GM12878 (cell line): ENCODE measurements at regions not wholly inside any gene's neighbourhood (a gene's known extent, or its start where the extent isn't known, plus 50 kb on each side); places are given as distances from the start of the nearest gene placed in this dataset.

Experiments
- ATAC-seq: fragments of 200-7000 bp; cut with Tn5 transposase; 3 replicates; pipeline ENCODE4 v1.9.1; 2020; ENCODE audit warnings: mild to moderate bottlenecking, moderate library complexity
- BruUV-seq: library from RNA; stranded (reverse); fragments of 400-500 nt; replicated peaks from 2 replicates; lab custom pipeline; 2021; lab: Mats Ljungman, UMichigan
- CTCF ChIA-PET: fragments of 300-600 bp; sonication (Branson Sonifier 250); formaldehyde crosslinking; extraction: SDS; loops from one replicate; lab custom pipeline; 2021; ENCODE audit warnings: inconsistent platforms; lab: Yijun Ruan, JAX
- POLR2A ChIA-PET: fragments of 350-600 bp; formaldehyde crosslinking; extraction: SDS; loops from one replicate; lab custom pipeline; 2021; ENCODE audit warnings: inconsistent platforms; lab: Charles Lee
- RAD21 ChIA-PET: fragments of 300-600 bp; sonication (Branson Sonifier 250); formaldehyde crosslinking; loops from one replicate; lab custom pipeline; 2023; ENCODE audit warnings: antibody characterized with exemption; ENCODE audit not compliant: unreplicated experiment; lab: Charles Lee
- SMC1A ChIA-PET: fragments of 300-600 bp; sonication (Branson Sonifier 250); formaldehyde crosslinking; loops from one replicate; lab custom pipeline; 2023; ENCODE audit not compliant: unreplicated experiment, uncharacterized antibody; lab: Charles Lee
- DNase-seq: peaks from one replicate; pipeline ENCODE4 v3.0.0-alpha.2; 2011; ENCODE audit warnings: low read depth, low spot score
- FAIRE-seq: peaks from 3 replicates; lab custom pipeline; 2011; peaks lifted over from hg19 to GRCh38; lab: Jason Lieb, UNC
- H2AFZ ChIP-seq: 2 replicates; pipeline ENCODE4 v1.6.0; 2011; ENCODE audit warnings: low read depth, low read length, control low read depth; ENCODE audit not compliant: control insufficient read depth
- H3K27ac ChIP-seq: 2 replicates; pipeline ENCODE4 v1.5.1; 2011; ENCODE audit warnings: control low read depth; ENCODE audit not compliant: control insufficient read depth, insufficient read depth
- H3K27me3 ChIP-seq, 2 experiments: replicated peaks in 1 of 2; 2 replicates each; pipeline versions ENCODE4 v1.6.0 to v1.6.1; 2011; ENCODE audit warnings: low read length in 1 of 2; ENCODE audit not compliant: control insufficient read depth in 2 of 2, insufficient read depth in 2 of 2
- H3K36me3 ChIP-seq, 2 experiments: 2 replicates each; pipeline ENCODE4 v1.5.1; 2011; ENCODE audit warnings: low read length in 1 of 2; ENCODE audit not compliant: control insufficient read depth in 2 of 2, insufficient read depth in 2 of 2
- H3K4me1 ChIP-seq: 2 replicates; pipeline ENCODE4 v1.6.1; 2011; ENCODE audit warnings: mild to moderate bottlenecking, low read length, moderate library complexity, mixed read lengths; ENCODE audit not compliant: control insufficient read depth, insufficient read depth
- H3K4me2 ChIP-seq: 2 replicates; pipeline ENCODE4 v1.6.0; 2011; ENCODE audit warnings: control low read depth; ENCODE audit not compliant: control insufficient read depth, insufficient read depth
- H3K4me3 ChIP-seq: fragments of 200-600 bp; sonication (generic); 2 replicates; pipeline ENCODE4 v1.5.1; 2016
- H3K79me2 ChIP-seq: 2 replicates; pipeline ENCODE4 v1.6.0; 2011; ENCODE audit warnings: low read length; ENCODE audit not compliant: control insufficient read depth, insufficient read depth
- H3K9ac ChIP-seq: 2 replicates; pipeline ENCODE4 v1.8.0; 2011; ENCODE audit warnings: low read length, control low read depth, mixed read lengths; ENCODE audit not compliant: control insufficient read depth, insufficient read depth
- H3K9me3 ChIP-seq: replicated peaks from 3 replicates; pipeline ENCODE4 v1.5.1; 2011; ENCODE audit warnings: mild to moderate bottlenecking, low read length; ENCODE audit not compliant: control insufficient read depth, insufficient read depth
- H4K20me1 ChIP-seq: 2 replicates; pipeline ENCODE4 v1.6.0; 2011; ENCODE audit not compliant: control insufficient read depth, insufficient read depth
- BCL11A ChIP-seq: IDR thresholded peaks from 2 replicates; pipeline ENCODE4 v1.6.1; 2011; ENCODE audit warnings: low read depth, low read length
- BHLHE40 ChIP-seq, 2 experiments: fragments of 450-650 bp in 1 of 2; IDR thresholded peaks; 2 replicates each; pipeline ENCODE4 v1.6.1; 2011 to 2017; ENCODE audit warnings: low read depth in 2 of 2, borderline replicate concordance in 1 of 2, improper control_type of control experiment in 1 of 2, low read length in 1 of 2, mild to moderate bottlenecking in 1 of 2
- CBX5 ChIP-seq: sonication (generic); IDR thresholded peaks from 2 replicates; pipeline ENCODE4 v1.6.1; 2016; ENCODE audit warnings: low read depth, moderate library complexity, mild to moderate bottlenecking, inconsistent platforms
- ESRRA ChIP-seq: IDR thresholded peaks from 2 replicates; pipeline ENCODE4 v1.6.1; 2012; ENCODE audit warnings: mild to moderate bottlenecking, low read length, improper control_type of control experiment
- KDM1A ChIP-seq: fragments of 200-600 bp; sonication (generic); IDR thresholded peaks from 2 replicates; pipeline ENCODE4 v1.6.1; 2016; ENCODE audit warnings: borderline replicate concordance
- PAX8 ChIP-seq: fragments of 450-650 bp; IDR thresholded peaks from 2 replicates; pipeline ENCODE4 v1.6.1; 2017; ENCODE audit warnings: mild to moderate bottlenecking, moderate library complexity
- PML ChIP-seq: IDR thresholded peaks from 2 replicates; pipeline ENCODE4 v1.6.1; 2012; ENCODE audit warnings: low read length, inconsistent platforms
- POLR2AphosphoS5 ChIP-seq: IDR thresholded peaks from 2 replicates; pipeline ENCODE4 v1.6.1; 2011; ENCODE audit warnings: mild to moderate bottlenecking, low read length, inconsistent platforms
- ZZZ3 ChIP-seq: IDR thresholded peaks from 2 replicates; pipeline ENCODE4 v1.6.1; 2011; ENCODE audit warnings: low read depth; ENCODE audit not compliant: control insufficient read depth, insufficient read length
- WGBS: methylation state at CpG from one replicate; pipeline ENCODE4 v1.1.6; 2016; ENCODE audit warnings: low lambda C conversion rate; ENCODE audit not compliant: insufficient replicate concordance, insufficient coverage; ENCODE audit errors: missing lambda C conversion rate; 5-methylcytosine and 5-hydroxymethylcytosine counted together
- in situ Hi-C: fragments of 300-500 bp; cut with MboI; formaldehyde crosslinking; loops from 9 replicates; pipeline ENCODE4 v1.14.3; 2018; ENCODE audit warnings: mixed read lengths
- intact Hi-C: fragments of 100-400 bp; cut with micrococcal nuclease; formaldehyde crosslinking; loops from one replicate; pipeline ENCODE4 v1.14.2; 2022; ENCODE audit not compliant: unreplicated experiment
- TF ChIP-seq, protein P1 (sequence below), 3 experiments: IDR thresholded peaks in 2 of 3; conservative IDR thresholded peaks in 1 of 3; 2 replicates each; pipeline ENCODE4 v1.5.1; 2011; ENCODE audit warnings: low read depth in 3 of 3, low read length in 3 of 3, mild to moderate bottlenecking in 3 of 3, control low read depth in 2 of 3, moderate library complexity in 2 of 3, inconsistent platforms in 1 of 3, mixed read lengths in 1 of 3; ENCODE audit not compliant: control insufficient read depth in 2 of 3, insufficient read depth in 1 of 3; ENCODE audit errors: extremely low read depth in 1 of 3
- TF ChIP-seq, protein P2 (sequence below): fragments of 450-650 bp; IDR thresholded peaks from 2 replicates; pipeline ENCODE4 v1.6.1; 2017; ENCODE audit warnings: mild to moderate bottlenecking, low read depth, inconsistent platforms; ENCODE audit not compliant: poor library complexity, severe bottlenecking
- TF ChIP-seq, protein P3 (sequence below): fragments of 150-350 bp; IDR thresholded peaks from 2 replicates; pipeline ENCODE4 v1.6.1; 2014; ENCODE audit warnings: mild to moderate bottlenecking, low read depth, low read length
- TF ChIP-seq, protein P4 (sequence below): fragments of 450-650 bp; formaldehyde crosslinking; IDR thresholded peaks from 2 replicates; pipeline ENCODE4 v1.4.0; 2022; ENCODE audit warnings: mild to moderate bottlenecking, moderate library complexity

DNA sequence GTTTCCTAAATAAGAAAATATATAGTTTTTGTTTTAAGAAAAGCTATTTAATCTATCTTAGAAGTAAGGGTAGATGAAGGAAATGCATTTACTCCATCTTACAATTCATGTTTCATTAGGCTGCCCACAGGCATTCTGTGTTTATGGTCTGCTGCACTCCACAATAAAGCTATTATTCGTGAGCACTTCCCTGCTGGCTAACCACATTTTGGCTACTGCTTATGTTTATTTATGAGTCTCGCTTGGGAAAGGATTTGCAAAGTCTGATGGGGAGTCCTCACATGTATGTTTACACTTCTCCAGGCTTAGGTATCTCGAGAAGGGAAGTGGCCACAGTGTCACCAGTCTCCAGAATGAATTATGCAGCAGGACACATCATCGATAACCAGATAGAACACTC lies 260.8 kb upstream of the VCX start:
- no peak for FAIRE-seq
- DNase-seq = no peak
- no peak overlapping the region for H3K4me2 ChIP-seq
- ChIA-PET POLR2A (no interaction called here), SMC1A (interaction anchor here (1.2 kb wide), 1 partner anchor 124 kb away, joined by 4 read pairs; no protein-coding TSS in a partner anchor), CTCF (no interaction called here), RAD21 (no interaction called here)
- 7% methylated on average over 4 of the region's 4 CpGs for WGBS
- no peaks in the 10 kb centered on the region for H4K20me1 ChIP-seq
- no peak overlapping the region for H2AFZ ChIP-seq
- H3K4me3 ChIP-seq = no peak overlapping the region
- H3K9ac ChIP-seq = no peak overlapping the region
- no peaks in the 10 kb centered on the region for H3K79me2 ChIP-seq
- ATAC-seq = no peak
- no peaks in the 10 kb centered on the region for H3K27me3 ChIP-seq
- intact Hi-C loops (no loop called here), in situ Hi-C loops (no loop called here)
- H3K4me1 ChIP-seq = no peaks in the 10 kb centered on the region
- no peak overlapping the region for H3K27ac ChIP-seq
- BruUV-seq = no TSS peak
- no peaks in the 10 kb centered on the region for H3K9me3 ChIP-seq
- H3K36me3 ChIP-seq = no peaks in the 10 kb centered on the region
- TF ChIP-seq, protein P1, sequence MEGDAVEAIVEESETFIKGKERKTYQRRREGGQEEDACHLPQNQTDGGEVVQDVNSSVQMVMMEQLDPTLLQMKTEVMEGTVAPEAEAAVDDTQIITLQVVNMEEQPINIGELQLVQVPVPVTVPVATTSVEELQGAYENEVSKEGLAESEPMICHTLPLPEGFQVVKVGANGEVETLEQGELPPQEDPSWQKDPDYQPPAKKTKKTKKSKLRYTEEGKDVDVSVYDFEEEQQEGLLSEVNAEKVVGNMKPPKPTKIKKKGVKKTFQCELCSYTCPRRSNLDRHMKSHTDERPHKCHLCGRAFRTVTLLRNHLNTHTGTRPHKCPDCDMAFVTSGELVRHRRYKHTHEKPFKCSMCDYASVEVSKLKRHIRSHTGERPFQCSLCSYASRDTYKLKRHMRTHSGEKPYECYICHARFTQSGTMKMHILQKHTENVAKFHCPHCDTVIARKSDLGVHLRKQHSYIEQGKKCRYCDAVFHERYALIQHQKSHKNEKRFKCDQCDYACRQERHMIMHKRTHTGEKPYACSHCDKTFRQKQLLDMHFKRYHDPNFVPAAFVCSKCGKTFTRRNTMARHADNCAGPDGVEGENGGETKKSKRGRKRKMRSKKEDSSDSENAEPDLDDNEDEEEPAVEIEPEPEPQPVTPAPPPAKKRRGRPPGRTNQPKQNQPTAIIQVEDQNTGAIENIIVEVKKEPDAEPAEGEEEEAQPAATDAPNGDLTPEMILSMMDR (IDR thresholded peaks at IDR 0.05 in 2 of 3, conservative IDR thresholded peaks at IDR 0.05 in 1 of 3; ENCODE audit: control insufficient read depth in 2 of 3, extremely low read depth in 1 of 3, insufficient read depth in 1 of 3, low read depth in 3 of 3, low read length in 3 of 3) = no peak
- TF ChIP-seq POLR2AphosphoS5 (no peak), BCL11A (no peak), ZZZ3 (no peak), PML (no peak), CBX5 (no peak), BHLHE40 (IDR thresholded peaks at IDR 0.05; ENCODE audit: borderline replicate concordance in 1 of 2, low read depth in 2 of 2, low read length in 1 of 2) (no peak), KDM1A (no peak), PAX8 (no peak), ESRRA (no peak)
- TF ChIP-seq, protein P2, sequence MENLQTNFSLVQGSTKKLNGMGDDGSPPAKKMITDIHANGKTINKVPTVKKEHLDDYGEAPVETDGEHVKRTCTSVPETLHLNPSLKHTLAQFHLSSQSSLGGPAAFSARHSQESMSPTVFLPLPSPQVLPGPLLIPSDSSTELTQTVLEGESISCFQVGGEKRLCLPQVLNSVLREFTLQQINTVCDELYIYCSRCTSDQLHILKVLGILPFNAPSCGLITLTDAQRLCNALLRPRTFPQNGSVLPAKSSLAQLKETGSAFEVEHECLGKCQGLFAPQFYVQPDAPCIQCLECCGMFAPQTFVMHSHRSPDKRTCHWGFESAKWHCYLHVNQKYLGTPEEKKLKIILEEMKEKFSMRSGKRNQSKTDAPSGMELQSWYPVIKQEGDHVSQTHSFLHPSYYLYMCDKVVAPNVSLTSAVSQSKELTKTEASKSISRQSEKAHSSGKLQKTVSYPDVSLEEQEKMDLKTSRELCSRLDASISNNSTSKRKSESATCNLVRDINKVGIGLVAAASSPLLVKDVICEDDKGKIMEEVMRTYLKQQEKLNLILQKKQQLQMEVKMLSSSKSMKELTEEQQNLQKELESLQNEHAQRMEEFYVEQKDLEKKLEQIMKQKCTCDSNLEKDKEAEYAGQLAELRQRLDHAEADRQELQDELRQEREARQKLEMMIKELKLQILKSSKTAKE = no peak
- TF ChIP-seq, protein P3, sequence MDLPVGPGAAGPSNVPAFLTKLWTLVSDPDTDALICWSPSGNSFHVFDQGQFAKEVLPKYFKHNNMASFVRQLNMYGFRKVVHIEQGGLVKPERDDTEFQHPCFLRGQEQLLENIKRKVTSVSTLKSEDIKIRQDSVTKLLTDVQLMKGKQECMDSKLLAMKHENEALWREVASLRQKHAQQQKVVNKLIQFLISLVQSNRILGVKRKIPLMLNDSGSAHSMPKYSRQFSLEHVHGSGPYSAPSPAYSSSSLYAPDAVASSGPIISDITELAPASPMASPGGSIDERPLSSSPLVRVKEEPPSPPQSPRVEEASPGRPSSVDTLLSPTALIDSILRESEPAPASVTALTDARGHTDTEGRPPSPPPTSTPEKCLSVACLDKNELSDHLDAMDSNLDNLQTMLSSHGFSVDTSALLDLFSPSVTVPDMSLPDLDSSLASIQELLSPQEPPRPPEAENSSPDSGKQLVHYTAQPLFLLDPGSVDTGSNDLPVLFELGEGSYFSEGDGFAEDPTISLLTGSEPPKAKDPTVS = no peak
- TF ChIP-seq, protein P4, sequence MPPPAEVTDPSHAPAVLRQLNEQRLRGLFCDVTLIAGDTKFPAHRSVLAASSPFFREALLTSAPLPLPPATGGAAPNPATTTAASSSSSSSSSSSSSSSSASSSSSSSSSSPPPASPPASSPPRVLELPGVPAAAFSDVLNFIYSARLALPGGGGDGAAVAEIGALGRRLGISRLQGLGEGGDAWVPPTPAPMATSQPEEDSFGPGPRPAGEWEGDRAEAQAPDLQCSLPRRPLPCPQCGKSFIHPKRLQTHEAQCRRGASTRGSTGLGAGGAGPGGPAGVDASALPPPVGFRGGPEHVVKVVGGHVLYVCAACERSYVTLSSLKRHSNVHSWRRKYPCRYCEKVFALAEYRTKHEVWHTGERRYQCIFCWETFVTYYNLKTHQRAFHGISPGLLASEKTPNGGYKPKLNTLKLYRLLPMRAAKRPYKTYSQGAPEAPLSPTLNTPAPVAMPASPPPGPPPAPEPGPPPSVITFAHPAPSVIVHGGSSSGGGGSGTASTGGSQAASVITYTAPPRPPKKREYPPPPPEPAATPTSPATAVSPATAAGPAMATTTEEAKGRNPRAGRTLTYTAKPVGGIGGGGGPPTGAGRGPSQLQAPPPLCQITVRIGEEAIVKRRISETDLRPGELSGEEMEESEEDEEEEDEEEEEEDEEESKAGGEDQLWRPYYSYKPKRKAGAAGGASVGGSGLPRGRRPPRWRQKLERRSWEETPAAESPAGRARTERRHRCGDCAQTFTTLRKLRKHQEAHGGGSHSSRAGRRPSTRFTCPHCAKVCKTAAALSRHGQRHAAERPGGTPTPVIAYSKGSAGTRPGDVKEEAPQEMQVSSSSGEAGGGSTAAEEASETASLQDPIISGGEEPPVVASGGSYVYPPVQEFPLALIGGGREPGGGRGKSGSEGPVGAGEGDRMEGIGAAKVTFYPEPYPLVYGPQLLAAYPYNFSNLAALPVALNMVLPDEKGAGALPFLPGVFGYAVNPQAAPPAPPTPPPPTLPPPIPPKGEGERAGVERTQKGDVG (CRISPR knock-in tag) = no peak
